K562 (cell line): ENCODE measurements at regions not wholly inside any gene's neighbourhood (a gene's known extent, or its start where the extent isn't known, plus 50 kb on each side); places are given as distances from the start of the nearest gene placed in this dataset.

ENCODE experiments used
- HNRNPK ChIP-seq: fragments of 200-400 bp; formaldehyde crosslinking; IDR thresholded peaks from one replicate; pipeline ENCODE4 v1.6.1; 2018; ENCODE audit warnings: mild to moderate bottlenecking, low read depth, low read length; ENCODE audit not compliant: poor library complexity, severe bottlenecking
- NR2C1 ChIP-seq, 2 experiments: fragments of 450-650 bp; IDR thresholded peaks; 2 replicates each; pipeline ENCODE4 v1.6.1; 2017; ENCODE audit warnings: mild to moderate bottlenecking in 2 of 2, antibody characterized with exemption in 1 of 2, inconsistent platforms in 1 of 2, missing compliant biosample characterization in 1 of 2, missing genetic modification characterization in 1 of 2
- TF ChIP-seq, protein P1 (sequence below): sonication (generic); formaldehyde crosslinking; IDR thresholded peaks from 2 replicates; pipeline ENCODE4 v1.9.0; 2022; ENCODE audit warnings: mild to moderate bottlenecking, missing genetic modification reagents
- TF ChIP-seq, protein P2 (sequence below): IDR thresholded peaks from 3 replicates; pipeline ENCODE4 v1.6.1; 2011; ENCODE audit warnings: borderline replicate concordance, mild to moderate bottlenecking; ENCODE audit not compliant: insufficient read length, insufficient read depth

GRCh38 chr1:209046935-209047334 lies 536.6 kb upstream of the CAMK1G start:
- no peak for TF ChIP-seq NR2C1 (IDR thresholded peaks at IDR 0.05)
- TF ChIP-seq NR2C1 (tag; IDR thresholded peaks at IDR 0.05), result no peak
- TF ChIP-seq, protein P1, sequence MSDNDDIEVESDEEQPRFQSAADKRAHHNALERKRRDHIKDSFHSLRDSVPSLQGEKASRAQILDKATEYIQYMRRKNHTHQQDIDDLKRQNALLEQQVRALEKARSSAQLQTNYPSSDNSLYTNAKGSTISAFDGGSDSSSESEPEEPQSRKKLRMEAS, result no peak
- TF ChIP-seq, protein P2, sequence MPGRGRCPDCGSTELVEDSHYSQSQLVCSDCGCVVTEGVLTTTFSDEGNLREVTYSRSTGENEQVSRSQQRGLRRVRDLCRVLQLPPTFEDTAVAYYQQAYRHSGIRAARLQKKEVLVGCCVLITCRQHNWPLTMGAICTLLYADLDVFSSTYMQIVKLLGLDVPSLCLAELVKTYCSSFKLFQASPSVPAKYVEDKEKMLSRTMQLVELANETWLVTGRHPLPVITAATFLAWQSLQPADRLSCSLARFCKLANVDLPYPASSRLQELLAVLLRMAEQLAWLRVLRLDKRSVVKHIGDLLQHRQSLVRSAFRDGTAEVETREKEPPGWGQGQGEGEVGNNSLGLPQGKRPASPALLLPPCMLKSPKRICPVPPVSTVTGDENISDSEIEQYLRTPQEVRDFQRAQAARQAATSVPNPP, result no peak
- no peak for TF ChIP-seq HNRNPK
